GDM1 (cell line): ENCODE measurements at regions not wholly inside any gene's neighbourhood (a gene's known extent, or its start where the extent isn't known, plus 50 kb on each side); places are given as distances from the start of the nearest gene placed in this dataset.

Source experiments
- DNase-seq: peaks from one replicate; lab custom pipeline; 2025; lab: John Stamatoyannopoulos, UW

GRCh38 chr17:73694491-73694890, 50.2 kb upstream of the SDK2 start:
- DNase-seq, result no peak

GRCh38 chr17:73695035-73695738, 50.9 kb upstream of the SDK2 start:
- DNase-seq, result no peak

- no peak for DNase-seq
Observed at GRCh38 chr17:73696251-73696650, 52.0 kb upstream of the SDK2 start.

- DNase-seq, result no peak
Observed at GRCh38 chr17:73697872-73698271, 53.6 kb upstream of the SDK2 start.

GRCh38 chr17:73698966-73699365, 54.7 kb upstream of the SDK2 start:
- no peak for DNase-seq

- no peak for DNase-seq
Observed at GRCh38 chr17:73701701-73702100, 57.5 kb upstream of the SDK2 start.

GRCh38 chr17:73703192-73703591, 58.9 kb upstream of the SDK2 start:
- no peak for DNase-seq

GRCh38 chr17:73703917-73704316, 59.7 kb upstream of the SDK2 start:
- DNase-seq, result no peak

GRCh38 chr17:73705594-73705993, 61.3 kb upstream of the SDK2 start:
- no peak for DNase-seq

- DNase-seq, result no peak
Observed at GRCh38 chr17:73706428-73706827, 62.2 kb upstream of the SDK2 start.

- no peak for DNase-seq
Observed at GRCh38 chr17:73706858-73707257, 62.6 kb upstream of the SDK2 start.

GRCh38 chr17:73707358-73707757, 63.1 kb upstream of the SDK2 start:
- no peak for DNase-seq

GRCh38 chr17:73710095-73710592, 65.9 kb upstream of the SDK2 start:
- peak; percentile 10 for DNase-seq

GRCh38 chr17:73711184-73711583, 66.9 kb upstream of the SDK2 start:
- DNase-seq, result no peak

- DNase-seq, result no peak
Observed at GRCh38 chr17:73711916-73712315, 67.7 kb upstream of the SDK2 start.

- no peak for DNase-seq
Observed at GRCh38 chr17:73713136-73713535, 68.9 kb upstream of the SDK2 start.

GRCh38 chr17:73715769-73716168, 71.5 kb upstream of the SDK2 start:
- no peak for DNase-seq

- DNase-seq, result no peak
Observed at GRCh38 chr17:73717690-73718089, 73.4 kb upstream of the SDK2 start.

- DNase-seq, result no peak
Observed at GRCh38 chr17:73718362-73718761, 74.1 kb upstream of the SDK2 start.

- no peak for DNase-seq
Observed at GRCh38 chr17:73718912-73719311, 74.7 kb upstream of the SDK2 start.

- DNase-seq, result no peak
Observed at GRCh38 chr17:73719588-73720071, 75.4 kb upstream of the SDK2 start.

- DNase-seq, result no peak
Observed at GRCh38 chr17:73720187-73720834, 76.1 kb upstream of the SDK2 start.

- DNase-seq, result no peak
Observed at GRCh38 chr17:73722165-73722564, 77.9 kb upstream of the SDK2 start.

GRCh38 chr17:73723317-73723716, 79.1 kb upstream of the SDK2 start:
- no peak for DNase-seq
